ENCODE measurements at regions not wholly inside any gene's neighbourhood (a gene's known extent, or its start where the extent isn't known, plus 50 kb on each side); places are given as distances from the start of the nearest gene placed in this dataset.

GRCh38 chr2:58812771-58813344 is 571.7 kb upstream of the FANCL start:
- H3K4me1 ChIP-seq (ENCODE audit: insufficient read depth, insufficient read length), result no peaks in the 10 kb centered on the region
- H3K27me3 ChIP-seq (ENCODE audit: insufficient read depth, insufficient read length), result no peaks in the 10 kb centered on the region
- no peak overlapping the region for H3K9ac ChIP-seq (ENCODE audit: insufficient read length, low read depth)
- H3K36me3 ChIP-seq (ENCODE audit: insufficient read depth, insufficient read length, low read length), result no peaks in the 10 kb centered on the region
- H3K4me3 ChIP-seq (ENCODE audit: insufficient read length, low read depth), result no peak overlapping the region
- DNase-seq (ENCODE audit: low read depth, low spot score), result no peak
- H3K9me3 ChIP-seq (ENCODE audit: insufficient read depth, low read length), result no peaks in the 10 kb centered on the region
- TF ChIP-seq ZNF274 (IDR thresholded peaks at IDR 0.05; ENCODE audit: low read depth, low read length) (no peak), YY1 (IDR thresholded peaks at IDR 0.05; ENCODE audit: insufficient read depth, insufficient read length) (no peak), SUZ12 (IDR thresholded peaks at IDR 0.05; ENCODE audit: extremely low read depth, insufficient read depth, insufficient read length) (no peak)

- no peak for DNase-seq (ENCODE audit: low read depth, low spot score)
- Histone ChIP-seq H3K36me3 (ENCODE audit: insufficient read depth, insufficient read length, low read length) (no peaks in the 10 kb centered on the region), H3K27me3 (ENCODE audit: insufficient read depth, insufficient read length) (no peaks in the 10 kb centered on the region), H3K4me1 (ENCODE audit: insufficient read depth, insufficient read length) (no peaks in the 10 kb centered on the region), H3K9me3 (ENCODE audit: insufficient read depth, low read length) (no peaks in the 10 kb centered on the region), H3K4me3 (ENCODE audit: insufficient read length, low read depth) (no peak overlapping the region), H3K9ac (ENCODE audit: insufficient read length, low read depth) (no peak overlapping the region)
- TF ChIP-seq SUZ12 (IDR thresholded peaks at IDR 0.05; ENCODE audit: extremely low read depth, insufficient read depth, insufficient read length) (no peak), ZNF274 (IDR thresholded peaks at IDR 0.05; ENCODE audit: low read depth, low read length) (no peak)
These were observed 564.0 kb upstream of the FANCL start for GRCh38 chr2:58805126-58805525.

GRCh38 chr2:58803192-58803591 is 562.1 kb upstream of the FANCL start:
- no peaks in the 10 kb centered on the region for H3K9me3 ChIP-seq (ENCODE audit: insufficient read depth, low read length)
- no peak overlapping the region for H3K9ac ChIP-seq (ENCODE audit: insufficient read length, low read depth)
- TF ChIP-seq YY1 (IDR thresholded peaks at IDR 0.05; ENCODE audit: insufficient read depth, insufficient read length) (no peak), SUZ12 (IDR thresholded peaks at IDR 0.05; ENCODE audit: extremely low read depth, insufficient read depth, insufficient read length) (no peak), ZNF274 (IDR thresholded peaks at IDR 0.05; ENCODE audit: low read depth, low read length) (no peak)
- H3K4me1 ChIP-seq (ENCODE audit: insufficient read depth, insufficient read length), result no peaks in the 10 kb centered on the region
- H3K4me3 ChIP-seq (ENCODE audit: insufficient read length, low read depth), result no peak overlapping the region
- H3K27me3 ChIP-seq (ENCODE audit: insufficient read depth, insufficient read length), result no peaks in the 10 kb centered on the region
- H3K36me3 ChIP-seq (ENCODE audit: insufficient read depth, insufficient read length, low read length), result no peaks in the 10 kb centered on the region
- no peak for DNase-seq (ENCODE audit: low read depth, low spot score)

- no peak for TF ChIP-seq YY1 (IDR thresholded peaks at IDR 0.05; ENCODE audit: insufficient read depth, insufficient read length)
- no peak for TF ChIP-seq SUZ12 (IDR thresholded peaks at IDR 0.05; ENCODE audit: extremely low read depth, insufficient read depth, insufficient read length)
- TF ChIP-seq ZNF274 (IDR thresholded peaks at IDR 0.05; ENCODE audit: low read depth, low read length), result no peak
- no peak for DNase-seq (ENCODE audit: low read depth, low spot score)
- Histone ChIP-seq H3K36me3 (ENCODE audit: insufficient read depth, insufficient read length, low read length) (no peaks in the 10 kb centered on the region), H3K4me1 (ENCODE audit: insufficient read depth, insufficient read length) (no peaks in the 10 kb centered on the region), H3K27me3 (ENCODE audit: insufficient read depth, insufficient read length) (no peaks in the 10 kb centered on the region), H3K9me3 (ENCODE audit: insufficient read depth, low read length) (no peaks in the 10 kb centered on the region), H3K4me3 (ENCODE audit: insufficient read length, low read depth) (no peak overlapping the region), H3K9ac (ENCODE audit: insufficient read length, low read depth) (no peak overlapping the region)
These were observed 559.8 kb upstream of the FANCL start for GRCh38 chr2:58800881-58801280.

- H3K4me3 ChIP-seq (ENCODE audit: insufficient read length, low read depth), result no peak overlapping the region
- H3K9ac ChIP-seq (ENCODE audit: insufficient read length, low read depth), result no peak overlapping the region
- H3K36me3 ChIP-seq (ENCODE audit: insufficient read depth, insufficient read length, low read length), result no peaks in the 10 kb centered on the region
- H3K27me3 ChIP-seq (ENCODE audit: insufficient read depth, insufficient read length), result no peaks in the 10 kb centered on the region
- no peaks in the 10 kb centered on the region for H3K9me3 ChIP-seq (ENCODE audit: insufficient read depth, low read length)
- H3K4me1 ChIP-seq (ENCODE audit: insufficient read depth, insufficient read length), result no peaks in the 10 kb centered on the region
- no peak for DNase-seq (ENCODE audit: low read depth, low spot score)
- TF ChIP-seq ZNF274 (IDR thresholded peaks at IDR 0.05; ENCODE audit: low read depth, low read length), result no peak
- TF ChIP-seq YY1 (IDR thresholded peaks at IDR 0.05; ENCODE audit: insufficient read depth, insufficient read length), result no peak
- TF ChIP-seq SUZ12 (IDR thresholded peaks at IDR 0.05; ENCODE audit: extremely low read depth, insufficient read depth, insufficient read length), result no peak
These were observed 557.6 kb upstream of the FANCL start for GRCh38 chr2:58798676-58799208.

GRCh38 chr2:58796239-58796910 is 555.2 kb upstream of the FANCL start:
- no peak for DNase-seq (ENCODE audit: low read depth, low spot score)
- Histone ChIP-seq H3K4me3 (ENCODE audit: insufficient read length, low read depth) (no peak overlapping the region), H3K9ac (ENCODE audit: insufficient read length, low read depth) (no peak overlapping the region), H3K4me1 (ENCODE audit: insufficient read depth, insufficient read length) (no peaks in the 10 kb centered on the region), H3K36me3 (ENCODE audit: insufficient read depth, insufficient read length, low read length) (no peaks in the 10 kb centered on the region), H3K9me3 (ENCODE audit: insufficient read depth, low read length) (no peaks in the 10 kb centered on the region), H3K27me3 (ENCODE audit: insufficient read depth, insufficient read length) (no peaks in the 10 kb centered on the region)
- TF ChIP-seq ZNF274 (IDR thresholded peaks at IDR 0.05; ENCODE audit: low read depth, low read length), result no peak
- no peak for TF ChIP-seq SUZ12 (IDR thresholded peaks at IDR 0.05; ENCODE audit: extremely low read depth, insufficient read depth, insufficient read length)
- TF ChIP-seq YY1 (IDR thresholded peaks at IDR 0.05; ENCODE audit: insufficient read depth, insufficient read length), result no peak

GRCh38 chr2:58794916-58795315 is 553.8 kb upstream of the FANCL start:
- H3K27me3 ChIP-seq (ENCODE audit: insufficient read depth, insufficient read length), result no peaks in the 10 kb centered on the region
- H3K9me3 ChIP-seq (ENCODE audit: insufficient read depth, low read length), result no peaks in the 10 kb centered on the region
- H3K9ac ChIP-seq (ENCODE audit: insufficient read length, low read depth), result no peak overlapping the region
- no peak for DNase-seq (ENCODE audit: low read depth, low spot score)
- H3K4me1 ChIP-seq (ENCODE audit: insufficient read depth, insufficient read length), result no peaks in the 10 kb centered on the region
- TF ChIP-seq YY1 (IDR thresholded peaks at IDR 0.05; ENCODE audit: insufficient read depth, insufficient read length) (no peak), SUZ12 (IDR thresholded peaks at IDR 0.05; ENCODE audit: extremely low read depth, insufficient read depth, insufficient read length) (no peak), ZNF274 (IDR thresholded peaks at IDR 0.05; ENCODE audit: low read depth, low read length) (no peak)
- no peak overlapping the region for H3K4me3 ChIP-seq (ENCODE audit: insufficient read length, low read depth)
- H3K36me3 ChIP-seq (ENCODE audit: insufficient read depth, insufficient read length, low read length), result no peaks in the 10 kb centered on the region
